ENCODE measurements at regions not wholly inside any gene's neighbourhood (a gene's known extent, or its start where the extent isn't known, plus 50 kb on each side); places are given as distances from the start of the nearest gene placed in this dataset.

DNA sequence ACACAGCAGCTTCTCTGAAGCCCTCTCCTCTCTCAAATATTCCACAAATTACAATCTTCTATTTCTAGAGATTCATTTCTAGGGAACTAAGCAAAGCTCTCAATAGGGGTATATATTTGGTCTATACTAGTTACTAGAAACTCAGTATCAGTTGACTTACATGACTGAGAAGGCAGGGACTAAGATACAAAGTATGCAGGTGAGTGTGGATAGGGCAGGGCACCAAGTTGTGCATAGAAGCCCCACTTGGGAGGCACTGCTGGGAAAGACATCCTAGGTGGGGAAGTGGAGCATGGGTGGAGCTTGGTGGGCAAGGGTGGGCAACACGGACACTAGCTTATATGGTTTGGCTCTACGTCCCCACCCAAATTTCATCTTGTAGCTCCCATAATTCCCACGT is 148.1 kb upstream of the RASA1 start:
- TF ChIP-seq EP300 (IDR thresholded peaks at IDR 0.05; ENCODE audit: borderline replicate concordance) (no peak), FOXM1 (IDR thresholded peaks at IDR 0.05; ENCODE audit: borderline replicate concordance, low read depth) (no peak), YY1 (IDR thresholded peaks at IDR 0.05; ENCODE audit: low read depth) (no peak), RAD21 (IDR thresholded peaks at IDR 0.05; ENCODE audit: low read depth) (no peak), CEBPB (IDR thresholded peaks at IDR 0.05) (no peak), NFIC (IDR thresholded peaks at IDR 0.05) (no peak)
- TF ChIP-seq, protein P1, sequence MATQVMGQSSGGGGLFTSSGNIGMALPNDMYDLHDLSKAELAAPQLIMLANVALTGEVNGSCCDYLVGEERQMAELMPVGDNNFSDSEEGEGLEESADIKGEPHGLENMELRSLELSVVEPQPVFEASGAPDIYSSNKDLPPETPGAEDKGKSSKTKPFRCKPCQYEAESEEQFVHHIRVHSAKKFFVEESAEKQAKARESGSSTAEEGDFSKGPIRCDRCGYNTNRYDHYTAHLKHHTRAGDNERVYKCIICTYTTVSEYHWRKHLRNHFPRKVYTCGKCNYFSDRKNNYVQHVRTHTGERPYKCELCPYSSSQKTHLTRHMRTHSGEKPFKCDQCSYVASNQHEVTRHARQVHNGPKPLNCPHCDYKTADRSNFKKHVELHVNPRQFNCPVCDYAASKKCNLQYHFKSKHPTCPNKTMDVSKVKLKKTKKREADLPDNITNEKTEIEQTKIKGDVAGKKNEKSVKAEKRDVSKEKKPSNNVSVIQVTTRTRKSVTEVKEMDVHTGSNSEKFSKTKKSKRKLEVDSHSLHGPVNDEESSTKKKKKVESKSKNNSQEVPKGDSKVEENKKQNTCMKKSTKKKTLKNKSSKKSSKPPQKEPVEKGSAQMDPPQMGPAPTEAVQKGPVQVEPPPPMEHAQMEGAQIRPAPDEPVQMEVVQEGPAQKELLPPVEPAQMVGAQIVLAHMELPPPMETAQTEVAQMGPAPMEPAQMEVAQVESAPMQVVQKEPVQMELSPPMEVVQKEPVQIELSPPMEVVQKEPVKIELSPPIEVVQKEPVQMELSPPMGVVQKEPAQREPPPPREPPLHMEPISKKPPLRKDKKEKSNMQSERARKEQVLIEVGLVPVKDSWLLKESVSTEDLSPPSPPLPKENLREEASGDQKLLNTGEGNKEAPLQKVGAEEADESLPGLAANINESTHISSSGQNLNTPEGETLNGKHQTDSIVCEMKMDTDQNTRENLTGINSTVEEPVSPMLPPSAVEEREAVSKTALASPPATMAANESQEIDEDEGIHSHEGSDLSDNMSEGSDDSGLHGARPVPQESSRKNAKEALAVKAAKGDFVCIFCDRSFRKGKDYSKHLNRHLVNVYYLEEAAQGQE (IDR thresholded peaks at IDR 0.05; ENCODE audit: low read depth): no peak
